ENCODE measurements at regions not wholly inside any gene's neighbourhood (a gene's known extent, or its start where the extent isn't known, plus 50 kb on each side); places are given as distances from the start of the nearest gene placed in this dataset.
"Not testable (repeated sequence)": the region's sequence is repeated elsewhere in the genome, so short reads cannot be mapped to it uniquely, and the experiment has no call there.

DNA sequence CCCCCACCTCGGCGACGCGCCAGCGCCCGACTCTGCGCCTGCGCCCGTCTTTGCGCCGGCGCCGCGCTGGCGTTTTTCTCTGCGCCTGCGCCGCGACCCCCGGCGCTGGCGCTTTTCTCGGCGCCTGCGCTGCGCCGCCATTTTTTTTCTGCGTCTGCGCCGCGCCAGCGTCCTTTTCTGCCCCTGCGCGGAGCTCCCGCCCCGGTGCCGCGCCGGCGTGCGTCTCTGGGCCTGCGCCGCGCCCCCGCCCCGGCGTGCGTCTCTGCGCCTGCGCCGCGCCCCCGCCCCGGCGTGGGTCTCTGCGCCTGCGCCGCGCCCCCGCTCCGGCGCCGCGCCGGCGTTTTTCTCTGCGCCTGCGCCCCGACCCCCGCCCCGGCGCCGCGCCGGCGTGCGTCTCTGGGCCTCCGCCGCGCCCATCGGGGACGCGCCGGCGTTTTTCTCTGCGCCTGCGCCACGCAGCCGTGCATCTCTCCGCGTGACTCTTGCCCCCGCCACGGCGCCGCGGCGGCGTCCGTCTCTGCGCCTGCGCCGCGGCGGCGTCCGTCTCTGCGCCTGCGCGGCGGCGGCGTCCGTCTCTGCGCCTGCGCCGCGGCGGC, 52.4 kb upstream of the DUX4 start:
- TF ChIP-seq, protein P1, sequence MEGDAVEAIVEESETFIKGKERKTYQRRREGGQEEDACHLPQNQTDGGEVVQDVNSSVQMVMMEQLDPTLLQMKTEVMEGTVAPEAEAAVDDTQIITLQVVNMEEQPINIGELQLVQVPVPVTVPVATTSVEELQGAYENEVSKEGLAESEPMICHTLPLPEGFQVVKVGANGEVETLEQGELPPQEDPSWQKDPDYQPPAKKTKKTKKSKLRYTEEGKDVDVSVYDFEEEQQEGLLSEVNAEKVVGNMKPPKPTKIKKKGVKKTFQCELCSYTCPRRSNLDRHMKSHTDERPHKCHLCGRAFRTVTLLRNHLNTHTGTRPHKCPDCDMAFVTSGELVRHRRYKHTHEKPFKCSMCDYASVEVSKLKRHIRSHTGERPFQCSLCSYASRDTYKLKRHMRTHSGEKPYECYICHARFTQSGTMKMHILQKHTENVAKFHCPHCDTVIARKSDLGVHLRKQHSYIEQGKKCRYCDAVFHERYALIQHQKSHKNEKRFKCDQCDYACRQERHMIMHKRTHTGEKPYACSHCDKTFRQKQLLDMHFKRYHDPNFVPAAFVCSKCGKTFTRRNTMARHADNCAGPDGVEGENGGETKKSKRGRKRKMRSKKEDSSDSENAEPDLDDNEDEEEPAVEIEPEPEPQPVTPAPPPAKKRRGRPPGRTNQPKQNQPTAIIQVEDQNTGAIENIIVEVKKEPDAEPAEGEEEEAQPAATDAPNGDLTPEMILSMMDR (conservative IDR thresholded peaks at IDR 0.05; ENCODE audit: low read depth, low read length), result not testable (repeated sequence)
- not testable (repeated sequence) for TF ChIP-seq EZH2 (IDR thresholded peaks at IDR 0.05; ENCODE audit: borderline replicate concordance, low read depth, low read length, poor library complexity, severe bottlenecking)
